Astrocyte (in vitro differentiated cells and primary cell): ENCODE measurements at regions not wholly inside any gene's neighbourhood (a gene's known extent, or its start where the extent isn't known, plus 50 kb on each side); places are given as distances from the start of the nearest gene placed in this dataset.

ENCODE experiments used
- EZH2 ChIP-seq: IDR thresholded peaks from 2 replicates; pipeline ENCODE4 v1.6.1; 2012; ENCODE audit warnings: mild to moderate bottlenecking, low read length, inconsistent platforms; ENCODE audit not compliant: insufficient read depth
- TF ChIP-seq, protein P1 (sequence below): IDR thresholded peaks from 2 replicates; pipeline ENCODE4 v1.5.1; 2011; ENCODE audit warnings: low read depth, mild to moderate bottlenecking, inconsistent platforms, low read length, moderate library complexity; ENCODE audit not compliant: insufficient read depth

DNA sequence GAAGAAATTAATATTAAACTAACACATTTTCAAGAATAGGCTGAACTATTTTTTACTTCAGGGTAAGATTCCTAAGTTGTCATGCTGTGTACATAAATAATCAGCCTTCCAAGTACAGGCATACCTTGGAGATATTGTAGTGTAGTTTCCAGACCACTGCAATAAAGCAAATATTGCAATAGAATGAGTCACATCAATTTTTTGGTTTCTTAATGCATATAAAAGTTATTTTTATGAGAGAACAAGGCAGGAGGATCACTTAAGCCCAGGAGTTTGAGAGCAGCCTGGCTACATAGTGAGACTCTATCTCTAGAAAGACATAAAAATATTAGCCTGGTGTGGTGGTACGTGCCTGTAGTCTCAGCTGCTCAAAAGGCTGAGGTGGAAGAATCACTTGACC is 511.5 kb downstream of the UQCRFS1 start:
- TF ChIP-seq, protein P1, sequence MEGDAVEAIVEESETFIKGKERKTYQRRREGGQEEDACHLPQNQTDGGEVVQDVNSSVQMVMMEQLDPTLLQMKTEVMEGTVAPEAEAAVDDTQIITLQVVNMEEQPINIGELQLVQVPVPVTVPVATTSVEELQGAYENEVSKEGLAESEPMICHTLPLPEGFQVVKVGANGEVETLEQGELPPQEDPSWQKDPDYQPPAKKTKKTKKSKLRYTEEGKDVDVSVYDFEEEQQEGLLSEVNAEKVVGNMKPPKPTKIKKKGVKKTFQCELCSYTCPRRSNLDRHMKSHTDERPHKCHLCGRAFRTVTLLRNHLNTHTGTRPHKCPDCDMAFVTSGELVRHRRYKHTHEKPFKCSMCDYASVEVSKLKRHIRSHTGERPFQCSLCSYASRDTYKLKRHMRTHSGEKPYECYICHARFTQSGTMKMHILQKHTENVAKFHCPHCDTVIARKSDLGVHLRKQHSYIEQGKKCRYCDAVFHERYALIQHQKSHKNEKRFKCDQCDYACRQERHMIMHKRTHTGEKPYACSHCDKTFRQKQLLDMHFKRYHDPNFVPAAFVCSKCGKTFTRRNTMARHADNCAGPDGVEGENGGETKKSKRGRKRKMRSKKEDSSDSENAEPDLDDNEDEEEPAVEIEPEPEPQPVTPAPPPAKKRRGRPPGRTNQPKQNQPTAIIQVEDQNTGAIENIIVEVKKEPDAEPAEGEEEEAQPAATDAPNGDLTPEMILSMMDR: no peak
- no peak for TF ChIP-seq EZH2
